CD4-positive, alpha-beta T cell (primary cell): ENCODE measurements at regions not wholly inside any gene's neighbourhood (a gene's known extent, or its start where the extent isn't known, plus 50 kb on each side); places are given as distances from the start of the nearest gene placed in this dataset.

ENCODE experiments used
- ATAC-seq: fragments of 200-7000 bp; cut with Tn5 transposase; one replicate; pipeline ENCODE4 v1.10.0; 2022; ENCODE audit warnings: mild to moderate bottlenecking; ENCODE audit not compliant: poor library complexity
- CTCF ChIA-PET: fragments of 350-600 bp; sonication (Branson Sonifier 250); formaldehyde crosslinking; loops from one replicate; lab custom pipeline; 2021; ENCODE audit warnings: antibody characterized with exemption, inconsistent platforms; lab: Charles Lee
- POLR2A ChIA-PET: fragments of 350-600 bp; sonication (Branson Sonifier 250); formaldehyde crosslinking; loops from one replicate; lab custom pipeline; 2021; ENCODE audit warnings: antibody characterized with exemption, inconsistent platforms; lab: Charles Lee
- DNase-seq, 14 experiments: peaks; one replicate each; pipeline ENCODE4 v3.0.0-alpha.2; 2013 to 2020; ENCODE audit warnings: mixed read lengths in 2 of 14
- H3K27ac ChIP-seq, 2 donors: one replicate each; pipeline versions ENCODE4 v1.5.1 to v1.7.0; 2013; ENCODE audit warnings: low read length in 2 of 2, low read depth in 1 of 2, mild to moderate bottlenecking in 1 of 2
- H3K27me3 ChIP-seq, 2 experiments: 1 replicate in 1 of 2; 2 replicates in 1 of 2; pipeline versions ENCODE4 v1.6.1 to v1.7.0; 2013; ENCODE audit warnings: low read length in 2 of 2, control low read depth in 1 of 2, mild to moderate bottlenecking in 1 of 2, moderate library complexity in 1 of 2; ENCODE audit not compliant: insufficient read depth in 2 of 2, control insufficient read depth in 1 of 2
- H3K36me3 ChIP-seq: one replicate; pipeline ENCODE4 v1.6.1; 2013; ENCODE audit warnings: low read length, control low read depth; ENCODE audit not compliant: insufficient read depth
- H3K4me1 ChIP-seq: one replicate; pipeline ENCODE4 v1.6.1; 2013; ENCODE audit warnings: low read length, control low read depth; ENCODE audit not compliant: insufficient read depth
- H3K4me3 ChIP-seq: one replicate; pipeline ENCODE4 v1.5.1; 2013; ENCODE audit warnings: mild to moderate bottlenecking, low read length, moderate library complexity
- H3K9me3 ChIP-seq, 2 experiments: 1 replicate in 1 of 2; 2 replicates in 1 of 2; pipeline versions ENCODE4 v1.6.1 to v1.7.0; 2013; ENCODE audit warnings: low read length in 2 of 2, mild to moderate bottlenecking in 2 of 2, control low read depth in 1 of 2, moderate library complexity in 1 of 2; ENCODE audit not compliant: control insufficient read depth in 1 of 2, insufficient read depth in 1 of 2
- H3K27ac Mint-ChIP-seq: one replicate; pipeline ENCODE4 v1.8.0; 2020; ENCODE audit warnings: mixed read lengths
- H3K27me3 Mint-ChIP-seq: one replicate; pipeline ENCODE4 v1.8.0; 2021; ENCODE audit warnings: mixed read lengths
- H3K36me3 Mint-ChIP-seq: one replicate; pipeline ENCODE4 v1.8.0; 2021; ENCODE audit warnings: low read depth, mixed read lengths
- H3K4me1 Mint-ChIP-seq: one replicate; pipeline ENCODE4 v1.8.0; 2021; ENCODE audit warnings: low read depth, mixed read lengths
- H3K4me3 Mint-ChIP-seq: one replicate; pipeline ENCODE4 v1.8.0; 2020; ENCODE audit warnings: mild to moderate bottlenecking, mixed read lengths
- H3K9me3 Mint-ChIP-seq: one replicate; pipeline ENCODE4 v1.8.0; 2020; ENCODE audit warnings: mixed read lengths
- CTCF ChIP-seq: fragments of 200-600 bp; IDR thresholded peaks from one replicate; pipeline ENCODE4 v1.8.0; 2022; ENCODE audit warnings: antibody characterized with exemption, mild to moderate bottlenecking
- intact Hi-C, 2 experiments: fragments of 100-400 bp; cut with DNase I in 1 of 2; cut with micrococcal nuclease in 1 of 2; formaldehyde crosslinking; loops; one replicate each; pipeline versions ENCODE4 v1.15.1 to v1.9.0; 2023 to 2025; cut with DNase I, micrococcal nuclease

- ATAC-seq (no peak), DNase-seq (no peak)
- Mint-ChIP-seq H3K9me3 (no peaks in the 10 kb centered on the region), H3K27ac (no peak overlapping the region), H3K27me3 (peaks cover 52% of the 10 kb centered on the region), H3K36me3 (no peaks in the 10 kb centered on the region), H3K4me1 (no peaks in the 10 kb centered on the region), H3K4me3 (no peak overlapping the region)
- CTCF ChIA-PET = no interaction called here
- H3K9me3 ChIP-seq = no peaks in the 10 kb centered on the region
- peaks cover 4% of the 10 kb centered on the region in 2 experiments for H3K27me3 ChIP-seq
- no peak for TF ChIP-seq CTCF
- H3K4me3 ChIP-seq = no peak overlapping the region
- H3K36me3 ChIP-seq = no peaks in the 10 kb centered on the region
- intact Hi-C loops = no loop called here
- POLR2A ChIA-PET = no interaction called here
- H3K4me1 ChIP-seq = no peaks in the 10 kb centered on the region
- H3K27ac ChIP-seq = no peak overlapping the region
These were observed 69.7 kb upstream of the EGR2 start for GRCh38 chr10:62885684-62886461.

- no peaks in the 10 kb centered on the region for H3K9me3 ChIP-seq
- Mint-ChIP-seq H3K27me3 (peaks cover 81% of the 10 kb centered on the region), H3K9me3 (no peaks in the 10 kb centered on the region), H3K4me1 (no peaks in the 10 kb centered on the region), H3K36me3 (no peaks in the 10 kb centered on the region), H3K27ac (no peak overlapping the region), H3K4me3 (no peak overlapping the region)
- intact Hi-C loops = no loop called here
- no peak for DNase-seq
- ChIA-PET POLR2A (no interaction called here), CTCF (no interaction called here)
- H3K27me3 ChIP-seq = peaks cover 4 to 10% of the 10 kb centered on the region in 2 experiments
- no peak for ATAC-seq
- TF ChIP-seq CTCF = no peak
- H3K4me1 ChIP-seq = no peaks in the 10 kb centered on the region
- H3K4me3 ChIP-seq = no peak overlapping the region
- no peak overlapping the region for H3K27ac ChIP-seq
- no peaks in the 10 kb centered on the region for H3K36me3 ChIP-seq
These were observed 64.0 kb upstream of the EGR2 start for GRCh38 chr10:62880162-62880561.

- H3K9me3 Mint-ChIP-seq = peaks cover 2% of the 10 kb centered on the region
These were observed 57.7 kb upstream of the EGR2 start for GRCh38 chr10:62873866-62874265.

More at GRCh38 chr10:62873866-62874265, 57.7 kb upstream of the EGR2 start:
- ChIA-PET POLR2A (no interaction called here), CTCF (no interaction called here)
- H3K4me1 ChIP-seq = no peaks in the 10 kb centered on the region
- H3K36me3 ChIP-seq = no peaks in the 10 kb centered on the region
- no peak for DNase-seq
- H3K4me3 ChIP-seq = no peak overlapping the region
- H3K9me3 ChIP-seq = no peaks in the 10 kb centered on the region
- Mint-ChIP-seq H3K36me3 (no peaks in the 10 kb centered on the region), H3K27ac (no peak overlapping the region), H3K4me3 (no peak overlapping the region), H3K4me1 (no peaks in the 10 kb centered on the region), H3K27me3 (peaks cover 38% of the 10 kb centered on the region)
- H3K27ac ChIP-seq = no peak overlapping the region
- TF ChIP-seq CTCF = no peak
- intact Hi-C loops = no loop called here
- ATAC-seq = no peak
- H3K27me3 ChIP-seq = peaks cover 0 to 5% of the 10 kb centered on the region in 2 experiments
